Activated naive CD4-positive, alpha-beta T cell treated with anti-CD3 and anti-CD28 coated beads for 36 hours (primary cell): ENCODE measurements at regions not wholly inside any gene's neighbourhood (a gene's known extent, or its start where the extent isn't known, plus 50 kb on each side); places are given as distances from the start of the nearest gene placed in this dataset.

Experiments
- CTCF ChIA-PET: fragments of 350-600 bp; sonication (Branson Sonifier 250); formaldehyde crosslinking; loops from one replicate; lab custom pipeline; 2021; ENCODE audit warnings: antibody characterized with exemption; lab: Charles Lee
- DNase-seq: peaks from one replicate; pipeline ENCODE4 v3.0.0-alpha.2; 2020
- H3K27ac Mint-ChIP-seq: one replicate; pipeline ENCODE4 v1.8.0; 2021; ENCODE audit warnings: mild to moderate bottlenecking, mixed read lengths
- H3K27me3 Mint-ChIP-seq: one replicate; pipeline ENCODE4 v1.8.0; 2021; ENCODE audit warnings: low read depth, mixed read lengths
- H3K36me3 Mint-ChIP-seq: one replicate; pipeline ENCODE4 v1.8.0; 2021; ENCODE audit warnings: low read depth, mixed read lengths
- H3K4me1 Mint-ChIP-seq: one replicate; pipeline ENCODE4 v1.8.0; 2021; ENCODE audit warnings: low read depth, mixed read lengths
- H3K4me3 Mint-ChIP-seq: one replicate; pipeline ENCODE4 v1.8.0; 2021; ENCODE audit warnings: mild to moderate bottlenecking, moderate library complexity, mixed read lengths
- H3K9me3 Mint-ChIP-seq: one replicate; pipeline ENCODE4 v1.8.0; 2021; ENCODE audit warnings: mixed read lengths
- intact Hi-C: fragments of 100-400 bp; cut with micrococcal nuclease; formaldehyde crosslinking; loops from one replicate; pipeline ENCODE4 v1.15.1; 2023

GRCh38 chr7:63113713-63114285 lies 884.9 kb upstream of the ZNF722 start:
- no peak for DNase-seq
- Mint-ChIP-seq H3K9me3 (peaks cover 13% of the 10 kb centered on the region), H3K4me3 (no peak overlapping the region), H3K4me1 (no peaks in the 10 kb centered on the region), H3K36me3 (no peaks in the 10 kb centered on the region), H3K27me3 (no peaks in the 10 kb centered on the region), H3K27ac (no peak overlapping the region)
- intact Hi-C loops, result no loop called here
- CTCF ChIA-PET, result no interaction called here

- H3K27me3 Mint-ChIP-seq, result no peaks in the 10 kb centered on the region
- peaks cover 13% of the 10 kb centered on the region for H3K9me3 Mint-ChIP-seq
- H3K4me3 Mint-ChIP-seq, result no peak overlapping the region
- no peaks in the 10 kb centered on the region for H3K36me3 Mint-ChIP-seq
- no peak for DNase-seq
- no peak overlapping the region for H3K27ac Mint-ChIP-seq
- no peaks in the 10 kb centered on the region for H3K4me1 Mint-ChIP-seq
- intact Hi-C loops, result no loop called here
- CTCF ChIA-PET, result no interaction called here
Observed at GRCh38 chr7:63114371-63114985, 884.2 kb upstream of the ZNF722 start.
